Type B pancreatic cell (in vitro differentiated cells): ENCODE measurements at regions not wholly inside any gene's neighbourhood (a gene's known extent, or its start where the extent isn't known, plus 50 kb on each side); places are given as distances from the start of the nearest gene placed in this dataset.

Experiments
- DNase-seq: peaks from one replicate; pipeline ENCODE4 v3.0.0; 2021; ENCODE audit warnings: mixed read lengths; ENCODE audit not compliant: unreplicated experiment; ENCODE audit errors: extremely low spot score
- H3K27ac Mint-ChIP-seq: 2 replicates; pipeline ENCODE4 v1.8.0; 2021; ENCODE audit warnings: mild to moderate bottlenecking, mixed read lengths
- H3K27me3 Mint-ChIP-seq: 2 replicates; pipeline ENCODE4 v1.8.0; 2021; ENCODE audit warnings: mixed read lengths
- H3K36me3 Mint-ChIP-seq: 2 replicates; pipeline ENCODE4 v1.8.0; 2021; ENCODE audit warnings: mixed read lengths
- H3K4me1 Mint-ChIP-seq: one replicate; pipeline ENCODE4 v1.8.0; 2021; ENCODE audit warnings: mixed read lengths; ENCODE audit not compliant: unreplicated experiment
- H3K4me3 Mint-ChIP-seq: 2 replicates; pipeline ENCODE4 v1.8.0; 2021; ENCODE audit warnings: mild to moderate bottlenecking, mixed read lengths
- H3K9me3 Mint-ChIP-seq: 2 replicates; pipeline ENCODE4 v1.8.0; 2021; ENCODE audit warnings: mixed read lengths
- CTCF ChIP-seq: fragments of 200-600 bp; sonication (generic); conservative IDR thresholded peaks from 2 replicates; pipeline ENCODE4 v1.5.0; 2021; ENCODE audit warnings: antibody characterized with exemption, mild to moderate bottlenecking

DNA sequence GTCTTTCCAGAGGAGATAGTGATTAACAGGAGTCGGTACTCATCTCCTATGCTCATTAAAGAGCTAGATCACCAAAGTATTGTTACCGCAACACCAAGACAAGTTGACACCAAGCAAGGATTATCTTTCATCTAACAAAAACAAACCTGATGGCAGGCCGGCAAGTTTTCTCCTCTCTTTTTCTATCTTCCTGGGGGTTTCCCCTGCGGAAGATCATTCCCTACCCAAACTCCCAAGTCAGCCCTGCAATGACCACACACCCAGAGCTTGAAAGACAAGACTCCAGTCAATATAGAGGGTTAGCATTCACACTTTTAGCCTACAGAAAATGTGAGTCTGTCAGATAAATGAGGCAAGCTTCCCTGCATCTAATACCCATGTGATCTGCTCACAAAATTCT is 312.1 kb downstream of the SOX9 start:
- no peak for DNase-seq
- Mint-ChIP-seq H3K27ac (peak overlapping the region; percentile 27), H3K9me3 (no peaks in the 10 kb centered on the region), H3K4me3 (no peak overlapping the region), H3K36me3 (no peaks in the 10 kb centered on the region), H3K27me3 (no peaks in the 10 kb centered on the region), H3K4me1 (peaks cover 48% of the 10 kb centered on the region)
- no peak for TF ChIP-seq CTCF

DNA sequence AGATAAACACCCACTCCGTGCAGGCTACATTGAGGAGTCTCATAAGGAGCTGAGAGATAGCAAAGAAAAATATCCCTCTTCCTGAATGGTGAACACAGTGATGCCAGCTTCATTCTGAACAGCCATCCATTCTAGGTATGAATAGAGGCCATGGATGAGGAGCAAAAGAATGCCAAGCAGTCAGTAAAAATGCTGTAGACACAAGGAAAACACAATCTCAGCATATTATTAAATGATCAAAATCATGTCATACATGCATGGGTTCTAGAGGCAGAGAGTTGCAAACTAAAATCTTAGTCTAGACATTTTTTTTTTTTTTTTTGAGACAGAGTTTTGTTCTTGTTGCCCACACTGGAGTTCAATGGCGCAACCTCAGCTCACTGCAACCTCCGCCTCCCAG is 313.0 kb downstream of the SOX9 start:
- Mint-ChIP-seq H3K27me3 (no peaks in the 10 kb centered on the region), H3K36me3 (no peaks in the 10 kb centered on the region), H3K4me1 (peaks cover 42% of the 10 kb centered on the region), H3K27ac (no peak overlapping the region), H3K4me3 (no peak overlapping the region), H3K9me3 (no peaks in the 10 kb centered on the region)
- no peak for DNase-seq
- TF ChIP-seq CTCF, result no peak

DNA sequence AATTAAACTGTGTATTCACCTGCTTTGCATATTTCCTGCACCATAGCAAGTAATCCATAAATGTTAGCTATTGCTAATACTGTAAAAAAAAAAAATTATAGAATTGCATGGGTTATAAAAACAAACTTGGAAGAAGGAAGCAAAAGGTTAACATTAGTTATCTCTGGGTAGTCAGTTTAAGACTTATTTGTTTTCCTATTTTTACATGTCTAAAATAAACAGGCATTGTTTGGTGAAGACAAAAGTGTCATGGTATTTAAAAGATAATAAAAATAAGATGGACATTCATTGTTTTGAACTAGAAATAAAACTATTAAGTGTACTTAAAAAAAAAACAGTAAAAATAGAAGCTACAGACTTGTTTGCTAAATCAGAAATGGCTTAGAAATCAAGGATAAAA is 313.8 kb downstream of the SOX9 start:
- Mint-ChIP-seq H3K4me1 (peaks cover 38% of the 10 kb centered on the region), H3K27me3 (no peaks in the 10 kb centered on the region), H3K4me3 (no peak overlapping the region), H3K9me3 (peaks cover 3% of the 10 kb centered on the region), H3K36me3 (peaks cover 4% of the 10 kb centered on the region), H3K27ac (no peak overlapping the region)
- no peak for DNase-seq
- no peak for TF ChIP-seq CTCF

GRCh38 chr17:72434991-72435618 is 314.3 kb downstream of the SOX9 start:
- peaks cover 8% of the 10 kb centered on the region for H3K9me3 Mint-ChIP-seq
- peaks cover 8% of the 10 kb centered on the region for H3K36me3 Mint-ChIP-seq
- no peak for TF ChIP-seq CTCF
- peak overlapping the region; percentile 33 for H3K4me3 Mint-ChIP-seq
- no peaks in the 10 kb centered on the region for H3K27me3 Mint-ChIP-seq
- DNase-seq, result no peak
- H3K27ac Mint-ChIP-seq, result peak overlapping the region; percentile 86
- H3K4me1 Mint-ChIP-seq, result peaks cover 42% of the 10 kb centered on the region

DNA sequence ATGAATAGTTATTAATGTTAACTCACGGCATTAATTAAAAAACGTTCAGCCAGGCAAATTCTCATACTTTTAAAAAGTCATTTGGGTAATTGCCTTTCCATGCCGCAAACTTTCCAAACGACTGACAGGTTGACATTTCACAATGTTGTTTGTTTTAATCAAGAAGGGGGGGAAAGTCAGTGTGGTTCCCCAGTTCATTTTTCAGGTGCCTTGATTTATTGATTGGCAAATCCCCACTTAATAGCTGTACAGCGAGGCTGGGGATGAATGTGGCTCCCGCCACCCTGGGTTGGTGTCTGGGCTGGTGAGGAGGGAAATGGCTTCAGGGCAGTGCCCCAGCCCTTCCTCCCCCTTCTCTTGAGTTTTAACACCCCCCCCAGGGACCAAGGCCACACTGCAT is 318.0 kb downstream of the SOX9 start:
- peaks cover 8% of the 10 kb centered on the region for H3K9me3 Mint-ChIP-seq
- no peak for DNase-seq
- no peaks in the 10 kb centered on the region for H3K27me3 Mint-ChIP-seq
- no peak overlapping the region for H3K27ac Mint-ChIP-seq
- peaks cover 23% of the 10 kb centered on the region for H3K4me1 Mint-ChIP-seq
- no peak for TF ChIP-seq CTCF
- peaks cover 15% of the 10 kb centered on the region for H3K36me3 Mint-ChIP-seq
- no peak overlapping the region for H3K4me3 Mint-ChIP-seq
